ENCODE measurements at regions not wholly inside any gene's neighbourhood (a gene's known extent, or its start where the extent isn't known, plus 50 kb on each side); places are given as distances from the start of the nearest gene placed in this dataset.
"Not testable (repeated sequence)": the region's sequence is repeated elsewhere in the genome, so short reads cannot be mapped to it uniquely, and the experiment has no call there.

DNA sequence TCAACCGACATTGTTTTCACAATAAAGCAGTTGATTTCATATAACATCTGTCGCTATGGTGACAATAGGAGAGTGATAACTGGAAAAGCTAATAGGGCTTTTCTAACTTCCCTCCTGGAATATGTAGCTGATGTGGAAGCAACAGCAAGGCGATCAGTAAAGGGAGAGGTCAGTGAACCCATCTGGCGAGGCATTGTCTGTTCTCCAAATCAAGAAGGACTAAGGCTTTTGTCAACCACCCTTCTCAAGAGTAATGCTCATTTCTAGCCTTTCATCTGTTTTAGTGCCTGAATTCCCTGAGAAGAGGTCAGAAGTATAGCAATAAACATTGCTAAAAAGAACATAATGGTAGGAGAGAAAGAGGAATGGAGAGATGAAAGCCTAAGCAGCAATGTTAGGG is 201.3 kb downstream of the AKAP7 start:
- H3K4me1 Mint-ChIP-seq = no peaks in the 10 kb centered on the region
- TF ChIP-seq, protein P1, sequence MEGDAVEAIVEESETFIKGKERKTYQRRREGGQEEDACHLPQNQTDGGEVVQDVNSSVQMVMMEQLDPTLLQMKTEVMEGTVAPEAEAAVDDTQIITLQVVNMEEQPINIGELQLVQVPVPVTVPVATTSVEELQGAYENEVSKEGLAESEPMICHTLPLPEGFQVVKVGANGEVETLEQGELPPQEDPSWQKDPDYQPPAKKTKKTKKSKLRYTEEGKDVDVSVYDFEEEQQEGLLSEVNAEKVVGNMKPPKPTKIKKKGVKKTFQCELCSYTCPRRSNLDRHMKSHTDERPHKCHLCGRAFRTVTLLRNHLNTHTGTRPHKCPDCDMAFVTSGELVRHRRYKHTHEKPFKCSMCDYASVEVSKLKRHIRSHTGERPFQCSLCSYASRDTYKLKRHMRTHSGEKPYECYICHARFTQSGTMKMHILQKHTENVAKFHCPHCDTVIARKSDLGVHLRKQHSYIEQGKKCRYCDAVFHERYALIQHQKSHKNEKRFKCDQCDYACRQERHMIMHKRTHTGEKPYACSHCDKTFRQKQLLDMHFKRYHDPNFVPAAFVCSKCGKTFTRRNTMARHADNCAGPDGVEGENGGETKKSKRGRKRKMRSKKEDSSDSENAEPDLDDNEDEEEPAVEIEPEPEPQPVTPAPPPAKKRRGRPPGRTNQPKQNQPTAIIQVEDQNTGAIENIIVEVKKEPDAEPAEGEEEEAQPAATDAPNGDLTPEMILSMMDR (IDR thresholded peaks at IDR 0.05; ENCODE audit: unreplicated experiment in 3 of 3) = no peak
- peak overlapping the region in 1 of 3 experiments; percentile 13 for H3K27ac Mint-ChIP-seq
- H3K36me3 Mint-ChIP-seq (ENCODE audit: low read depth) = no peaks in the 10 kb centered on the region
- H3K4me3 Mint-ChIP-seq = no peak overlapping the region
- no peaks in the 10 kb centered on the region for H3K27me3 Mint-ChIP-seq (ENCODE audit: low read depth)
- H3K9me3 Mint-ChIP-seq = no peaks in the 10 kb centered on the region

GRCh38 chr6:131346896-131347295 is 211.6 kb downstream of the AKAP7 start:
- H3K9me3 Mint-ChIP-seq; H3K36me3 Mint-ChIP-seq (ENCODE audit: low read depth); H3K27me3 Mint-ChIP-seq (ENCODE audit: low read depth); H3K4me1 Mint-ChIP-seq; H3K4me3 Mint-ChIP-seq; H3K27ac Mint-ChIP-seq: not testable (repeated sequence)

DNA sequence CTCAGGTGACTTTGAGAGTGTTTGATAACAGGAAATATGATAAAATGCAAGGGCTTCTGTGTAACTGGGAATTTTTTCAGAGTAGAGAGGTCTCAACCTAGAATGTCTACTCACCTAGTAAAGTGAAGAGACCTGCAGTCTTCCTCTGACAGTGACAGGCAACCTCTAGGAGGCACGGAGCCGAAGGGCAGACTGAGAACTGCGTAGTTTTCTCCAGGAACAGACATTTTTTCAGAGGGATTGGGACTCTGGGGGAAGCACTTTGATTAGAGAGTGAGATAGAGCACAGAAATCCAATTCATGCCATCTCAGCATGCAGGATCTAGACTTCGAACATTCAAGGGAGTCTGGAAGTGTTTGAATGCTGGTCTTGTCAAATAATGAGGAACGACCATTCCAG is 213.3 kb downstream of the AKAP7 start:
- Mint-ChIP-seq H3K9me3 (no peaks in the 10 kb centered on the region), H3K36me3 (ENCODE audit: low read depth) (no peaks in the 10 kb centered on the region), H3K27me3 (ENCODE audit: low read depth) (no peaks in the 10 kb centered on the region), H3K4me3 (no peak overlapping the region), H3K4me1 (no peaks in the 10 kb centered on the region), H3K27ac (no peak overlapping the region)
- TF ChIP-seq, protein P1 (IDR thresholded peaks at IDR 0.05; ENCODE audit: unreplicated experiment in 3 of 3) = no peak

- Mint-ChIP-seq H3K4me3 (no peak overlapping the region), H3K36me3 (ENCODE audit: low read depth) (no peaks in the 10 kb centered on the region), H3K4me1 (no peaks in the 10 kb centered on the region), H3K27ac (no peak overlapping the region), H3K9me3 (no peaks in the 10 kb centered on the region), H3K27me3 (ENCODE audit: low read depth) (no peaks in the 10 kb centered on the region)
- TF ChIP-seq, protein P1 (IDR thresholded peaks at IDR 0.05; ENCODE audit: unreplicated experiment in 3 of 3) = no peak
Observed at GRCh38 chr6:131349199-131349598, 213.9 kb downstream of the AKAP7 start.

- Mint-ChIP-seq H3K27ac (no peak overlapping the region), H3K9me3 (no peaks in the 10 kb centered on the region), H3K36me3 (ENCODE audit: low read depth) (no peaks in the 10 kb centered on the region), H3K4me3 (no peak overlapping the region), H3K4me1 (no peaks in the 10 kb centered on the region), H3K27me3 (ENCODE audit: low read depth) (no peaks in the 10 kb centered on the region)
- TF ChIP-seq, protein P1 (IDR thresholded peaks at IDR 0.05; ENCODE audit: unreplicated experiment in 3 of 3) = no peak
Observed at GRCh38 chr6:131353106-131353505, 217.8 kb downstream of the AKAP7 start.

GRCh38 chr6:131353876-131354275 is 218.6 kb downstream of the AKAP7 start:
- TF ChIP-seq, protein P1 (IDR thresholded peaks at IDR 0.05; ENCODE audit: unreplicated experiment in 3 of 3) = no peak
- Mint-ChIP-seq H3K27ac (no peak overlapping the region), H3K9me3 (no peaks in the 10 kb centered on the region), H3K4me3 (no peak overlapping the region), H3K27me3 (ENCODE audit: low read depth) (no peaks in the 10 kb centered on the region), H3K36me3 (ENCODE audit: low read depth) (no peaks in the 10 kb centered on the region), H3K4me1 (no peaks in the 10 kb centered on the region)
